Endodermal cell (in vitro differentiated cells): ENCODE measurements at regions not wholly inside any gene's neighbourhood (a gene's known extent, or its start where the extent isn't known, plus 50 kb on each side); places are given as distances from the start of the nearest gene placed in this dataset.

Source experiments
- DNase-seq: peaks from one replicate; pipeline ENCODE4 v3.0.0-alpha.2; 2017
- H3K27ac ChIP-seq: 2 replicates; pipeline ENCODE4 v1.5.1; 2013; ENCODE audit warnings: mild to moderate bottlenecking, low read depth, low read length, moderate library complexity
- H3K27me3 ChIP-seq: 2 replicates; pipeline ENCODE4 v1.6.1; 2013; ENCODE audit warnings: mild to moderate bottlenecking, low read length, moderate library complexity; ENCODE audit not compliant: insufficient read depth, control insufficient read depth, poor library complexity, severe bottlenecking
- H3K36me3 ChIP-seq: 2 replicates; pipeline ENCODE4 v1.7.0; 2013; ENCODE audit warnings: mild to moderate bottlenecking, low read length, moderate library complexity; ENCODE audit not compliant: control insufficient read depth, insufficient read depth
- H3K4me1 ChIP-seq: one replicate; pipeline ENCODE4 v1.7.0; 2013; ENCODE audit warnings: low read length; ENCODE audit not compliant: control insufficient read depth, insufficient read depth
- H3K4me3 ChIP-seq: 2 replicates; pipeline ENCODE4 v1.5.1; 2013; ENCODE audit warnings: mild to moderate bottlenecking, low read length, moderate library complexity
- H3K9ac ChIP-seq: 2 replicates; pipeline ENCODE4 v1.6.1; 2013; ENCODE audit warnings: mild to moderate bottlenecking, low read length, moderate library complexity; ENCODE audit not compliant: poor library complexity, severe bottlenecking; ENCODE audit errors: extremely low read depth
- H3K9me3 ChIP-seq: 2 replicates; pipeline ENCODE4 v1.6.1; 2013; ENCODE audit warnings: mild to moderate bottlenecking, low read length, moderate library complexity; ENCODE audit not compliant: control insufficient read depth
- H3K27ac Mint-ChIP-seq: 2 replicates; pipeline ENCODE4 v1.8.0; 2020; ENCODE audit warnings: mixed read lengths
- H3K27me3 Mint-ChIP-seq: 2 replicates; pipeline ENCODE4 v1.8.0; 2021; ENCODE audit warnings: mild to moderate bottlenecking, mixed read lengths; ENCODE audit not compliant: insufficient read depth
- H3K36me3 Mint-ChIP-seq: 2 replicates; pipeline ENCODE4 v1.8.0; 2020; ENCODE audit warnings: low read depth, mixed read lengths
- H3K4me1 Mint-ChIP-seq: 2 replicates; pipeline ENCODE4 v1.8.0; 2020; ENCODE audit warnings: mixed read lengths
- H3K4me3 Mint-ChIP-seq: 2 replicates; pipeline ENCODE4 v1.8.0; 2020; ENCODE audit warnings: mild to moderate bottlenecking, moderate library complexity, mixed read lengths
- H3K9me3 Mint-ChIP-seq: 2 replicates; pipeline ENCODE4 v1.8.0; 2020; ENCODE audit warnings: mild to moderate bottlenecking, mixed read lengths
- CTCF ChIP-seq: fragments of 200-600 bp; sonication (generic); conservative IDR thresholded peaks from 2 replicates; pipeline ENCODE4 v1.5.0; 2021; ENCODE audit warnings: antibody characterized with exemption, mild to moderate bottlenecking
- WGBS, 2 experiments: methylation state at CpG; one replicate each; pipeline versions ENCODE4 v1.1.5 to v1.1.7; 2013; ENCODE audit warnings: missing lambda C conversion rate in 2 of 2, mixed read lengths in 1 of 2; ENCODE audit not compliant: insufficient coverage in 1 of 2, insufficient read length in 1 of 2; 5-methylcytosine and 5-hydroxymethylcytosine counted together

GRCh38 chr3:187987924-187988323 is 166.0 kb upstream of the LPP start:
- H3K4me3 ChIP-seq = no peak overlapping the region
- no peaks in the 10 kb centered on the region for H3K9me3 ChIP-seq
- H3K27ac Mint-ChIP-seq = no peak overlapping the region

GRCh38 chr3:187989575-187990153 is 164.3 kb upstream of the LPP start:
- H3K9me3 Mint-ChIP-seq = no peaks in the 10 kb centered on the region
- no peaks in the 10 kb centered on the region for H3K36me3 Mint-ChIP-seq
- no peak overlapping the region for H3K4me3 ChIP-seq
- H3K4me1 ChIP-seq = peaks cover 3% of the 10 kb centered on the region
- H3K9me3 ChIP-seq = no peaks in the 10 kb centered on the region
- no peak overlapping the region for H3K9ac ChIP-seq
- peak; percentile 87 for DNase-seq
- no peak overlapping the region for H3K27ac ChIP-seq
- TF ChIP-seq CTCF = no peak
- H3K4me1 Mint-ChIP-seq = peaks cover 18% of the 10 kb centered on the region
- H3K27me3 ChIP-seq = no peaks in the 10 kb centered on the region
- H3K36me3 ChIP-seq = no peaks in the 10 kb centered on the region
- 7 to 21% methylated on average over 6 to 10 of the region's 10 CpGs for WGBS, 2 experiments
- peak overlapping the region; percentile 41 for H3K4me3 Mint-ChIP-seq
- peaks cover 5% of the 10 kb centered on the region for H3K27me3 Mint-ChIP-seq
- peak overlapping the region; percentile 83 for H3K27ac Mint-ChIP-seq

More at GRCh38 chr3:187987924-187988323, 166.0 kb upstream of the LPP start:
- peaks cover 18% of the 10 kb centered on the region for H3K4me1 Mint-ChIP-seq
- H3K27me3 Mint-ChIP-seq = peaks cover 5% of the 10 kb centered on the region
- no peak for TF ChIP-seq CTCF
- no peak overlapping the region for H3K4me3 Mint-ChIP-seq
- H3K9ac ChIP-seq = no peak overlapping the region
- H3K36me3 Mint-ChIP-seq = no peaks in the 10 kb centered on the region
- H3K27ac ChIP-seq = no peak overlapping the region
- peaks cover 3% of the 10 kb centered on the region for H3K4me1 ChIP-seq
- H3K36me3 ChIP-seq = no peaks in the 10 kb centered on the region
- H3K27me3 ChIP-seq = no peaks in the 10 kb centered on the region
- no peaks in the 10 kb centered on the region for H3K9me3 Mint-ChIP-seq
- WGBS, 2 experiments = 85 to 100% methylated on average over 2 to 4 of the region's 4 CpGs
- DNase-seq = no peak

- Histone ChIP-seq H3K4me1 (peaks cover 3% of the 10 kb centered on the region), H3K27me3 (no peaks in the 10 kb centered on the region), H3K36me3 (no peaks in the 10 kb centered on the region), H3K4me3 (no peak overlapping the region), H3K9ac (no peak overlapping the region), H3K9me3 (no peaks in the 10 kb centered on the region), H3K27ac (no peak overlapping the region)
- Mint-ChIP-seq H3K36me3 (no peaks in the 10 kb centered on the region), H3K27ac (no peak overlapping the region), H3K4me3 (no peak overlapping the region), H3K4me1 (peaks cover 18% of the 10 kb centered on the region), H3K27me3 (peaks cover 6% of the 10 kb centered on the region), H3K9me3 (no peaks in the 10 kb centered on the region)
- TF ChIP-seq CTCF = no peak
- no peak for DNase-seq
These were observed 161.3 kb upstream of the LPP start for GRCh38 chr3:187992609-187993008.
